Tibial nerve (tissue), 4 donors: ENCODE measurements at regions not wholly inside any gene's neighbourhood (a gene's known extent, or its start where the extent isn't known, plus 50 kb on each side); places are given as distances from the start of the nearest gene placed in this dataset.

Experiments
- DNase-seq, 2 donors: peaks; one replicate each; pipeline ENCODE4 v3.0.0-alpha.2; 2019; ENCODE audit warnings: low spot score in 2 of 2
- H3K27ac ChIP-seq, 4 donors: fragments of 200-600 bp; sonication (generic) in 3 of 4; one replicate each; pipeline ENCODE4 v1.5.1; 2017 to 2019; ENCODE audit warnings: mild to moderate bottlenecking in 1 of 4
- H3K27me3 ChIP-seq, 2 donors: fragments of 200-600 bp; sonication (generic) in 1 of 2; one replicate each; pipeline versions ENCODE4 v1.5.1 to v1.6.0; 2017 to 2019
- H3K36me3 ChIP-seq, 3 donors: fragments of 200-600 bp; sonication (generic); one replicate each; pipeline ENCODE4 v1.5.1; 2018 to 2019
- H3K4me1 ChIP-seq, 4 donors: fragments of 200-600 bp; sonication (generic) in 3 of 4; one replicate each; pipeline ENCODE4 v1.5.1; 2017 to 2019
- H3K4me3 ChIP-seq, 4 donors: fragments of 200-600 bp; sonication (generic) in 3 of 4; one replicate each; pipeline ENCODE4 v1.5.1; 2017 to 2019; ENCODE audit warnings: mild to moderate bottlenecking in 1 of 4, moderate library complexity in 1 of 4
- H3K9me3 ChIP-seq, 4 donors: fragments of 200-600 bp; sonication (generic) in 3 of 4; one replicate each; pipeline ENCODE4 v1.5.1; 2017 to 2019
- EP300 ChIP-seq, 2 donors: sonication (generic); formaldehyde crosslinking; IDR thresholded peaks; one replicate each; pipeline ENCODE4 v1.6.1; 2017; ENCODE audit warnings: antibody characterized with exemption in 2 of 2, mild to moderate bottlenecking in 1 of 2
- POLR2A ChIP-seq, 2 donors: fragments of 450-650 bp; IDR thresholded peaks; one replicate each; pipeline ENCODE4 v1.6.1; 2017; ENCODE audit warnings: antibody characterized with exemption in 2 of 2, mild to moderate bottlenecking in 2 of 2, moderate library complexity in 2 of 2
- WGBS, 2 donors: methylation state at CpG; one replicate each; pipeline ENCODE4 v1.1.5; 2018; 5-methylcytosine and 5-hydroxymethylcytosine counted together
- TF ChIP-seq, protein P1 (sequence below), 5 experiments: fragments of 200-600 bp in 3 of 5; fragments of 450-650 bp in 2 of 5; sonication (generic) in 3 of 5; IDR thresholded peaks; one replicate each; pipeline ENCODE4 v1.5.1; 2016 to 2019; ENCODE audit warnings: antibody characterized with exemption in 5 of 5, mild to moderate bottlenecking in 3 of 5, moderate library complexity in 2 of 5

DNA sequence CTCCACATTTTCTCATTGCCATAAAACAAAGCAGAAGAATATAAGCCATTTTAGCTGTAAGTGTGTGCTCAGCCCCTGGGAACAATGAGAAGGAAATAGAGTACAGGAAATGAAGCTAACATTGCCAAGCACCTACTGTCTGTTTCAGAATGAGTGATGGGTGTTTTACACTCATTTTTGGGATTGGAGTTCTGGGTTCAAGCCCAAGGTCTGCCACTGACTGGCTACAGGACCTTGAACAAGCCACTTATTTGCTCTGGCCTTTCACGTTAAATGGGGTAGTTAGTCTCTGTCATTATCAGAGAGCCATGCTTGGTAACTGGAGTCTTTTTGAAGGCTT lies 80.7 kb upstream of the KAZN start:
- no peaks in the 10 kb centered on the region for H3K36me3 ChIP-seq
- TF ChIP-seq EP300 (IDR thresholded peaks at IDR 0.05) (no peak), POLR2A (IDR thresholded peaks at IDR 0.05) (no peak)
- TF ChIP-seq, protein P1, sequence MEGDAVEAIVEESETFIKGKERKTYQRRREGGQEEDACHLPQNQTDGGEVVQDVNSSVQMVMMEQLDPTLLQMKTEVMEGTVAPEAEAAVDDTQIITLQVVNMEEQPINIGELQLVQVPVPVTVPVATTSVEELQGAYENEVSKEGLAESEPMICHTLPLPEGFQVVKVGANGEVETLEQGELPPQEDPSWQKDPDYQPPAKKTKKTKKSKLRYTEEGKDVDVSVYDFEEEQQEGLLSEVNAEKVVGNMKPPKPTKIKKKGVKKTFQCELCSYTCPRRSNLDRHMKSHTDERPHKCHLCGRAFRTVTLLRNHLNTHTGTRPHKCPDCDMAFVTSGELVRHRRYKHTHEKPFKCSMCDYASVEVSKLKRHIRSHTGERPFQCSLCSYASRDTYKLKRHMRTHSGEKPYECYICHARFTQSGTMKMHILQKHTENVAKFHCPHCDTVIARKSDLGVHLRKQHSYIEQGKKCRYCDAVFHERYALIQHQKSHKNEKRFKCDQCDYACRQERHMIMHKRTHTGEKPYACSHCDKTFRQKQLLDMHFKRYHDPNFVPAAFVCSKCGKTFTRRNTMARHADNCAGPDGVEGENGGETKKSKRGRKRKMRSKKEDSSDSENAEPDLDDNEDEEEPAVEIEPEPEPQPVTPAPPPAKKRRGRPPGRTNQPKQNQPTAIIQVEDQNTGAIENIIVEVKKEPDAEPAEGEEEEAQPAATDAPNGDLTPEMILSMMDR (IDR thresholded peaks at IDR 0.05) = no peak
- no peak for DNase-seq
- 71 to 84% methylated on average over 1 of the region's 1 CpG for WGBS, 2 donors
- H3K9me3 ChIP-seq = no peaks in the 10 kb centered on the region
- H3K27ac ChIP-seq = peak overlapping the region in 2 of 4 donors; percentile 59 to 77
- H3K4me1 ChIP-seq = peaks cover 0 to 38% (median 3%) of the 10 kb centered on the region in 4 donors
- no peak overlapping the region for H3K4me3 ChIP-seq
- H3K27me3 ChIP-seq = no peaks in the 10 kb centered on the region

DNA sequence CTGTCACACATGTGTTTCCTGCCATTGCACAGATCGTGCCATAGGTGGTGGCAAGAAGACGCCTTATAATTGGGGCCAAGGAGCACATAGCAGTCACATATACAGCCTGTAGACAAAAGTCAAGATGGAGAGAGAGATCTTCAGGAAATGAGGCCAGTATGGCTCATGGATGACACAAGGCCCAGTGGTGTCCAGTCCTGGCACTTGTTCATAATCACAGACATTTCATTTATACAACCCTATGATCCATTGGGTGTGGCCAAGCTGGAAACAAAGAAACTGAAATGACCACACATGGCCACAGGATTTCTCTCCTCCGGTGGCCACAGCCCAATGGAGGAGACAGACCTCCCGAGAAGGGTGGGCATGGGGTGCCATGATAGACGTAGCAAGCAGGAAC lies 78.5 kb upstream of the KAZN start:
- Histone ChIP-seq H3K27me3 (no peaks in the 10 kb centered on the region), H3K9me3 (no peaks in the 10 kb centered on the region), H3K36me3 (no peaks in the 10 kb centered on the region), H3K4me1 (peaks cover 0 to 29% (median 3%) of the 10 kb centered on the region in 4 donors), H3K4me3 (no peak overlapping the region), H3K27ac (peak overlapping the region in 2 of 4 donors; percentile 32 to 40)
- TF ChIP-seq EP300 (IDR thresholded peaks at IDR 0.05) (no peak), POLR2A (IDR thresholded peaks at IDR 0.05) (no peak)
- TF ChIP-seq, protein P1 (IDR thresholded peaks at IDR 0.05) = no peak
- no peak for DNase-seq
- 70 to 88% methylated on average over 5 of the region's 5 CpGs for WGBS, 2 donors

DNA sequence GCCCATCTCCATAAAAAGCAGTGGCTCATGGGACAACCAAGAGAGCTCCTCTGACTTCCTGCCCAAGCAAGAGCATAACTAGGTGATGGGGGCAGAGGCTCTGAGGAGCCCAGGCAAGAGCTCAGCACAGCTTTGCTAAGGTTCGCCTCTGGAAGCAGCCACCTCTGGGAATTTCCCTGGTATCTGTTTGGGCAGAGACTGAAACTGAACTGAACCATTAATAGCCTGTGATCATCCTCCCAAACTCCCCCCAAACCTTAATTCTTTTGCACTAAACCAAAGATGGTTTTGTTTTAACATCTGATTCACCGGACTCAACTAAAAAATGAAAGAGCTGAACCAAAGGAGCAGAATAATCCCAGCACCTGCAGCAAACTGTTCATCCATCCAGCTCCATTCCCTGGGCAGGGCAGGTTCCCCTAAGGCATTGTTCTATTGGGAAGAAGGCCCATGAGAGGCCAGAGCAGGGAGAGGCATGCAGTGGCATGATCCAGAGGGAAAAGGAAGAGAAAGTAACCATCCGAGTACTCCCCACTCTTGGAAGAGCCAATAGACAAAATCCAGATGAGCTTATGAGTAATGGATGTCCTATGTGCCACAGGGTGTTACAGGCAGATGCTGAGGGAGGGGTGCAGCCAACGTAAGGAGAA lies 77.8 kb upstream of the KAZN start:
- Histone ChIP-seq H3K27ac (peak overlapping the region in 2 of 4 donors; percentile 69), H3K4me3 (no peak overlapping the region), H3K9me3 (no peaks in the 10 kb centered on the region), H3K27me3 (no peaks in the 10 kb centered on the region), H3K4me1 (peaks cover 0 to 29% (median 3%) of the 10 kb centered on the region in 4 donors), H3K36me3 (no peaks in the 10 kb centered on the region)
- DNase-seq = no peak
- TF ChIP-seq POLR2A (IDR thresholded peaks at IDR 0.05) (no peak), EP300 (IDR thresholded peaks at IDR 0.05) (no peak)
- TF ChIP-seq, protein P1 (IDR thresholded peaks at IDR 0.05) = no peak
- WGBS, 2 donors = 87 to 92% methylated on average over 4 of the region's 4 CpGs

DNA sequence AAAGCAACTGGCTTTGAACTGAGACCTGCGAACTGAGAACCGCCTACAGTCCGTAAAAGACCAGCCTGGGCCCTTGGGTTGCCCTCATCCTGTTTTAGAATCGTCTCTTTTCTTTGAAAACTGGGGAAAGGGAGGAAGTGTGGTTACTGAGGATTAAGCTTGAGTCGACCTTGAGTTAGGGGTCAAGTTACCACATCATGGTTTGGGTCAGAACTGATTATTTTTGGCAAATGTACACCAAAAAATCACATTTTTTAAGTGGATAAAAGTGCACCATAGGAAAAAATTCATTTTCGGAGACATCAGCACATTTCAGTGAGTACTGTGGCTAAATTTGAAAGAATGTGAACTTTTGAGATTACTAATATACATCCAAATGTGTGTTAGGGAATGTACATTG lies 76.9 kb upstream of the KAZN start:
- no peak for DNase-seq
- Histone ChIP-seq H3K9me3 (no peaks in the 10 kb centered on the region), H3K4me3 (no peak overlapping the region), H3K36me3 (no peaks in the 10 kb centered on the region), H3K27me3 (no peaks in the 10 kb centered on the region), H3K4me1 (peaks cover 0 to 29% (median 3%) of the 10 kb centered on the region in 4 donors), H3K27ac (peak overlapping the region in 2 of 4 donors; percentile 69)
- TF ChIP-seq POLR2A (IDR thresholded peaks at IDR 0.05) (no peak), EP300 (IDR thresholded peaks at IDR 0.05) (no peak)
- TF ChIP-seq, protein P1 (IDR thresholded peaks at IDR 0.05) = no peak
- 62 to 66% methylated on average over 6 of the region's 6 CpGs for WGBS, 2 donors

DNA sequence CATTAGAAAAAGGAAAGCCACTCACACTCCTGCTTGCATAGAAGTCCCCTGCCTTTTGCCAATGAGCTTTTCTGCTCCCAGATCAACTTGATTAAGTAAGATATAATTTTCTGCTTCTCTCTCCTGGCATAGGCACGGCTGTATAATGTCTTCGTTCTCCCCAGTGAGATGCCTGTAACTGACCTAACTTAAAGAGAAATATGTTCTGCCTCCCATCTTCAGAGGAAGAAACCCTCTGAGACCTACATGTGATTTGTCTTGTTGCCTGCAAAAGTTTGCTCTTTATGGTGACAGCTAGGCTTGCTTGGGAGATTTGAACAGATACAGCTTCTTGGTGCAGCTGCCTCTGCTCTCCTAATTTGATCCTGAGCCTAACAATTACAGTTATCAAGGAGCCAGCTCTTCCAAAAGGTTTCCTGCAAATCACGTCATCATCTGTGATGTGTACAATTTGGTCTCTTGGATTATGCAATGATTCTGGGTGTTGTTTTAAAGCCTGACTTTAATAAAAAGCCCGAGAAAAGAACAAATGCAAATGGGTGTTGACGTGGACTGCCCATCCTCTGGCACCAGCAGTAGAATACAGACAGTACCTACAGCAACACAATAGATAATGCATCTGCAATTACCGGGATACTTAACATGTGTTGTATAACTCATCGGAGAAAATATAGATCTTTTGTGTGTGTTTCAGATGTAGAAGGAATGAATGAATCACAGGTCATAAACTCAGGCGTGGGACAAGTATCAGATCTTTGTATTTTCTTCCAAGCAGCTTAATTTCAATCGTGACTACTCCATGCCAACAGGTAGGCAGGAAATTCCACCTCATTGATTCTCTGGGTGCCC lies 76.2 kb upstream of the KAZN start:
- Histone ChIP-seq H3K4me3 (no peak overlapping the region), H3K9me3 (no peaks in the 10 kb centered on the region), H3K36me3 (no peaks in the 10 kb centered on the region), H3K4me1 (peaks cover 0 to 29% (median 3%) of the 10 kb centered on the region in 4 donors), H3K27me3 (no peaks in the 10 kb centered on the region), H3K27ac (peak overlapping the region in 2 of 4 donors; percentile 69 to 73)
- 66 to 72% methylated on average over 9 of the region's 9 CpGs for WGBS, 2 donors
- DNase-seq = peak in 1 of 2 donors; percentile 33
- no peak for TF ChIP-seq POLR2A (IDR thresholded peaks at IDR 0.05)
- TF ChIP-seq, protein P1 (IDR thresholded peaks at IDR 0.05) = no peak
- peak in 1 of 2 donors; percentile 75 for TF ChIP-seq EP300 (IDR thresholded peaks at IDR 0.05)
